ENCODE measurements at regions not wholly inside any gene's neighbourhood (a gene's known extent, or its start where the extent isn't known, plus 50 kb on each side); places are given as distances from the start of the nearest gene placed in this dataset.

GRCh38 chr5:142390334-142390733, 65.5 kb upstream of the SPRY4 start (continued):
- TF ChIP-seq ZSCAN29 (IDR thresholded peaks at IDR 0.05): no peak

- 16% methylated on average over 1 of the region's 1 CpG for WGBS (ENCODE audit: insufficient coverage, insufficient replicate concordance, low lambda C conversion rate, missing lambda C conversion rate)
- ChIA-PET CTCF (no interaction called here), RAD21 (ENCODE audit: unreplicated experiment) (no interaction called here), POLR2A (no interaction called here), SMC1A (ENCODE audit: uncharacterized antibody, unreplicated experiment) (interaction anchor here (2.3 kb wide), 1 partner anchor 17 kb away, joined by 5 read pairs; no protein-coding TSS in a partner anchor)
- Histone ChIP-seq H4K20me1 (ENCODE audit: control insufficient read depth, insufficient read depth) (no peaks in the 10 kb centered on the region), H3K4me1 (ENCODE audit: control insufficient read depth, insufficient read depth, low read length) (no peaks in the 10 kb centered on the region), H3K36me3 (ENCODE audit: control insufficient read depth in 2 of 2, insufficient read depth in 2 of 2, low read length in 1 of 2) (no peaks in the 10 kb centered on the region), H3K4me3 (no peak overlapping the region), H3K79me2 (ENCODE audit: control insufficient read depth, insufficient read depth, low read length) (no peaks in the 10 kb centered on the region), H3K27me3 (replicated peaks in 1 of 2; ENCODE audit: control insufficient read depth in 2 of 2, insufficient read depth in 2 of 2, low read length in 1 of 2) (no peaks in the 10 kb centered on the region; a peak in 1 of 4 replicates), H2AFZ (ENCODE audit: control insufficient read depth, low read depth, low read length) (no peak overlapping the region), H3K27ac (ENCODE audit: control insufficient read depth, insufficient read depth) (no peak overlapping the region), H3K4me2 (ENCODE audit: control insufficient read depth, insufficient read depth) (no peak overlapping the region), H3K9ac (ENCODE audit: control insufficient read depth, insufficient read depth, low read length) (no peak overlapping the region), H3K9me3 (replicated peaks; ENCODE audit: control insufficient read depth, insufficient read depth, low read length) (no peaks in the 10 kb centered on the region)
- in situ Hi-C loops (cut with MboI): no loop called here
- no TSS peak for BruUV-seq (replicated peaks)
- ATAC-seq (no peak), DNase-seq (ENCODE audit: low read depth, low spot score) (no peak), FAIRE-seq (no peak)
- TF ChIP-seq, protein P1, sequence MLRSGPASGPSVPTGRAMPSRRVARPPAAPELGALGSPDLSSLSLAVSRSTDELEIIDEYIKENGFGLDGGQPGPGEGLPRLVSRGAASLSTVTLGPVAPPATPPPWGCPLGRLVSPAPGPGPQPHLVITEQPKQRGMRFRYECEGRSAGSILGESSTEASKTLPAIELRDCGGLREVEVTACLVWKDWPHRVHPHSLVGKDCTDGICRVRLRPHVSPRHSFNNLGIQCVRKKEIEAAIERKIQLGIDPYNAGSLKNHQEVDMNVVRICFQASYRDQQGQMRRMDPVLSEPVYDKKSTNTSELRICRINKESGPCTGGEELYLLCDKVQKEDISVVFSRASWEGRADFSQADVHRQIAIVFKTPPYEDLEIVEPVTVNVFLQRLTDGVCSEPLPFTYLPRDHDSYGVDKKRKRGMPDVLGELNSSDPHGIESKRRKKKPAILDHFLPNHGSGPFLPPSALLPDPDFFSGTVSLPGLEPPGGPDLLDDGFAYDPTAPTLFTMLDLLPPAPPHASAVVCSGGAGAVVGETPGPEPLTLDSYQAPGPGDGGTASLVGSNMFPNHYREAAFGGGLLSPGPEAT (IDR thresholded peaks at IDR 0.05; ENCODE audit: low read depth): no peak
- TF ChIP-seq FOS (IDR thresholded peaks at IDR 0.05; ENCODE audit: borderline replicate concordance, extremely low read depth, insufficient read length) (no peak), PBX3 (IDR thresholded peaks at IDR 0.05; ENCODE audit: insufficient replicate concordance, low read depth, low read length) (no peak)
- intact Hi-C loops (cut with micrococcal nuclease; ENCODE audit: unreplicated experiment): no loop called here
These were observed 63.9 kb upstream of the SPRY4 start for GRCh38 chr5:142388696-142389095.

Data from GM12878 (cell line).